ENCODE measurements at regions not wholly inside any gene's neighbourhood (a gene's known extent, or its start where the extent isn't known, plus 50 kb on each side); places are given as distances from the start of the nearest gene placed in this dataset.

- no peak for TF ChIP-seq CTCF (conservative IDR thresholded peaks at IDR 0.05; ENCODE audit: low read length)
- TF ChIP-seq EZH2phosphoT487 (IDR thresholded peaks at IDR 0.05; ENCODE audit: borderline replicate concordance, low read depth, low read length) = no peak
- no peaks in the 10 kb centered on the region for H3K4me1 ChIP-seq (ENCODE audit: insufficient read depth, low read length, poor library complexity, severe bottlenecking)
- H3K9me3 ChIP-seq (ENCODE audit: low read length) = no peaks in the 10 kb centered on the region
- H3K27ac ChIP-seq (ENCODE audit: low read depth, low read length, poor library complexity, severe bottlenecking) = no peak overlapping the region
- no peaks in the 10 kb centered on the region for H3K36me3 ChIP-seq (ENCODE audit: insufficient read depth, low read length)
- H3K4me3 ChIP-seq (ENCODE audit: low read depth, low read length, poor library complexity, severe bottlenecking) = no peak overlapping the region
- intact Hi-C loops (cut with micrococcal nuclease; ENCODE audit: unreplicated experiment) = no loop called here
- no peak for DNase-seq (ENCODE audit: low spot score)
- H4K20me1 ChIP-seq (ENCODE audit: insufficient read depth, low read length) = no peaks in the 10 kb centered on the region
- BruUV-seq (replicated peaks) = no TSS peak
- POLR2A ChIA-PET = no interaction called here
- no peaks in the 10 kb centered on the region for H3K79me2 ChIP-seq (ENCODE audit: insufficient read depth, low read depth, low read length)
- no peaks in the 10 kb centered on the region for H3K9me2 ChIP-seq (ENCODE audit: insufficient read depth, low read length)
- CTCF ChIA-PET (ENCODE audit: unreplicated experiment) = no interaction called here
- no peak overlapping the region for H3K4me2 ChIP-seq (ENCODE audit: low read length)
- H2AFZ ChIP-seq (ENCODE audit: low read length) = no peak overlapping the region
These were observed 129.2 kb upstream of the PAK3 start for GRCh38 chrX:110966839-110967238.

DNA sequence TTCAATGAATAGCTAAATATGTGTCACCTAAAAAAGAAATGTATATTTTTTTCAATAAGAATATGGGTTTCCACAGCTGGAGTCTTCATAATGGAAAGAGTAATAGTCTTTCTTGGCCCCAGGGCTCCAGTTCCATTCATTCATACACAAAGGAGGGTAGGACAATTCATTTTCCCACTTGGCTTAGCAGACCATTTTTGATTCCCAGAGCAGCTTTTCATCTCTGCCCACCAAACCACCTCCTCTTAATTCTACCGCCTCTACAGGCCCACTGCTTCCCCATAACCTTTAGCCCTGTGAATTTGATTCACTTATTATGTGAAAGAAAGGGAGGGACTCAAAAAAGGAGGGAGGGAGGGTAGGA lies 129.9 kb upstream of the PAK3 start:
- Histone ChIP-seq H3K9me2 (ENCODE audit: insufficient read depth, low read length) (no peaks in the 10 kb centered on the region), H3K36me3 (ENCODE audit: insufficient read depth, low read length) (no peaks in the 10 kb centered on the region), H3K4me2 (ENCODE audit: low read length) (no peak overlapping the region), H3K9me3 (ENCODE audit: low read length) (no peaks in the 10 kb centered on the region), H2AFZ (ENCODE audit: low read length) (no peak overlapping the region), H3K27ac (ENCODE audit: low read depth, low read length, poor library complexity, severe bottlenecking) (no peak overlapping the region), H4K20me1 (ENCODE audit: insufficient read depth, low read length) (no peaks in the 10 kb centered on the region), H3K4me1 (ENCODE audit: insufficient read depth, low read length, poor library complexity, severe bottlenecking) (no peaks in the 10 kb centered on the region), H3K79me2 (ENCODE audit: insufficient read depth, low read depth, low read length) (no peaks in the 10 kb centered on the region), H3K4me3 (ENCODE audit: low read depth, low read length, poor library complexity, severe bottlenecking) (no peak overlapping the region)
- POLR2A ChIA-PET = interaction anchor here (0.6 kb wide), 1 partner anchor 168 kb away, joined by 3 read pairs; no protein-coding TSS in a partner anchor
- TF ChIP-seq EZH2phosphoT487 (IDR thresholded peaks at IDR 0.05; ENCODE audit: borderline replicate concordance, low read depth, low read length) (no peak), CTCF (conservative IDR thresholded peaks at IDR 0.05; ENCODE audit: low read length) (no peak)
- DNase-seq (ENCODE audit: low spot score) = no peak
- CTCF ChIA-PET (ENCODE audit: unreplicated experiment) = no interaction called here
- no TSS peak for BruUV-seq (replicated peaks)
- intact Hi-C loops (cut with micrococcal nuclease; ENCODE audit: unreplicated experiment) = no loop called here

DNA sequence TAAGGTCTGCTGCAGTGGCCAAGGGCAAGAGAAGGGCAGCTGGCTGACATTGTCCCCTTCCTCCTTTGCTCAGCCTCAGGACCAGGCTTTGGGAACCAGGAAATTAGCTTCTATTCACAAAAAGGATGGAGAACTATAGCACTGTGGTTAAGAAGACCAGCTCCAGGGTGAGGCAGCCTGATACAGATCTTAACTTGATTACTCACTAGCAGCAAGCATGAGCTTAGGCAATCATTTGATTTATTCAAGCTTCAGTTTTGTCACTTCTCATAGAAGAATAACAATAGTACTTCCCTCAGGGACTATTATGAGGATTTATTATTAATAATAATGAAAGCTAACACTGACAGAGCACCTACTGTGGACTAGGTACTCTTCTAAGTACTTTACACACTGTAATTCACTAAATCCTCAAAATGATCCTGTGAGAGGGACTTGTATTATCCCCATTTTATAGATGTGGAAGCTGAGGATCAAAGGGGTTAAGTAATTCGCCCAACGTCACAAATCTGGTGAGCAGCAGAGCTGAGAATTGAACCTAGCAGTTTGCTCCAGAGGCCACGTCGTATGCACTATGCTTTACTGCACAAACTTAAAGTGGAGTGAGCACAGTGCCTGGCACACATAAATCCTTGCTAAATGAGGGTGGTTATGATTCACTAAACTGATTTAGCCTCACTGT lies 130.4 kb upstream of the PAK3 start:
- POLR2A ChIA-PET = interaction anchor here (0.6 kb wide), 1 partner anchor 169 kb away, joined by 3 read pairs; no protein-coding TSS in a partner anchor
- H3K36me3 ChIP-seq (ENCODE audit: insufficient read depth, low read length) = no peaks in the 10 kb centered on the region
- no peaks in the 10 kb centered on the region for H3K79me2 ChIP-seq (ENCODE audit: insufficient read depth, low read depth, low read length)
- no peak overlapping the region for H2AFZ ChIP-seq (ENCODE audit: low read length)
- H3K27ac ChIP-seq (ENCODE audit: low read depth, low read length, poor library complexity, severe bottlenecking) = no peak overlapping the region
- H3K9me2 ChIP-seq (ENCODE audit: insufficient read depth, low read length) = no peaks in the 10 kb centered on the region
- no peak for DNase-seq (ENCODE audit: low spot score)
- intact Hi-C loops (cut with micrococcal nuclease; ENCODE audit: unreplicated experiment) = no loop called here
- H3K4me2 ChIP-seq (ENCODE audit: low read length) = no peak overlapping the region
- TF ChIP-seq EZH2phosphoT487 (IDR thresholded peaks at IDR 0.05; ENCODE audit: borderline replicate concordance, low read depth, low read length) (no peak), CTCF (conservative IDR thresholded peaks at IDR 0.05; ENCODE audit: low read length) (no peak)
- H3K4me3 ChIP-seq (ENCODE audit: low read depth, low read length, poor library complexity, severe bottlenecking) = no peak overlapping the region
- no TSS peak for BruUV-seq (replicated peaks)
- H3K4me1 ChIP-seq (ENCODE audit: insufficient read depth, low read length, poor library complexity, severe bottlenecking) = no peaks in the 10 kb centered on the region
- no peaks in the 10 kb centered on the region for H4K20me1 ChIP-seq (ENCODE audit: insufficient read depth, low read length)
- no peaks in the 10 kb centered on the region for H3K9me3 ChIP-seq (ENCODE audit: low read length)
- CTCF ChIA-PET (ENCODE audit: unreplicated experiment) = no interaction called here
